Activated CD8-positive, alpha-beta memory T cell treated with anti-CD3 and anti-CD28 coated beads, Interleukin-2, amount 50 U/mL, for 24 hours (primary cell): ENCODE measurements at regions not wholly inside any gene's neighbourhood (a gene's known extent, or its start where the extent isn't known, plus 50 kb on each side); places are given as distances from the start of the nearest gene placed in this dataset.
"Not testable (repeated sequence)": the region's sequence is repeated elsewhere in the genome, so short reads cannot be mapped to it uniquely, and the experiment has no call there.

ENCODE experiments used
- DNase-seq: peaks from one replicate; pipeline ENCODE4 v3.0.0-alpha.2; 2020; ENCODE audit errors: extremely low read depth

- DNase-seq, result no peak
Measured at GRCh38 chr6:144681334-144681733, 396.2 kb downstream of the UTRN start.

- no peak for DNase-seq
Measured at GRCh38 chr6:144683216-144684070, 398.3 kb downstream of the UTRN start.

- no peak for DNase-seq
Measured at GRCh38 chr6:144688713-144689112, 403.6 kb downstream of the UTRN start.

GRCh38 chr6:144689503-144690040 lies 404.4 kb downstream of the UTRN start:
- no peak for DNase-seq

GRCh38 chr6:144690133-144690532 lies 405.0 kb downstream of the UTRN start:
- no peak for DNase-seq

GRCh38 chr6:144690666-144691065 lies 405.5 kb downstream of the UTRN start:
- no peak for DNase-seq

- DNase-seq, result not testable (repeated sequence)
Measured at GRCh38 chr6:144692050-144692449, 406.9 kb downstream of the UTRN start.

- DNase-seq, result no peak
Measured at GRCh38 chr6:144695858-144696533, 410.9 kb downstream of the UTRN start.

GRCh38 chr6:144696610-144697368 lies 411.7 kb downstream of the UTRN start:
- DNase-seq, result no peak

- no peak for DNase-seq
Measured at GRCh38 chr6:144697369-144697760, 412.2 kb downstream of the UTRN start.

GRCh38 chr6:144697801-144698200 lies 412.7 kb downstream of the UTRN start:
- no peak for DNase-seq

- no peak for DNase-seq
Measured at GRCh38 chr6:144702781-144703180, 417.6 kb downstream of the UTRN start.

- no peak for DNase-seq
Measured at GRCh38 chr6:144710207-144710606, 425.1 kb downstream of the UTRN start.

GRCh38 chr6:144711661-144712060 lies 426.5 kb downstream of the UTRN start:
- DNase-seq, result no peak

GRCh38 chr6:144712541-144712940 lies 427.4 kb downstream of the UTRN start:
- DNase-seq, result no peak

- no peak for DNase-seq
Measured at GRCh38 chr6:144714021-144714712, 429.0 kb downstream of the UTRN start.

- no peak for DNase-seq
Measured at GRCh38 chr6:144715344-144715743, 430.2 kb downstream of the UTRN start.

- no peak for DNase-seq
Measured at GRCh38 chr6:144718431-144718830, 433.3 kb downstream of the UTRN start.

GRCh38 chr6:144721232-144721631 lies 436.1 kb downstream of the UTRN start:
- no peak for DNase-seq

GRCh38 chr6:144722154-144722737 lies 437.1 kb downstream of the UTRN start:
- DNase-seq, result no peak

GRCh38 chr6:144722925-144723324 lies 437.8 kb downstream of the UTRN start:
- DNase-seq, result no peak
